Loucy (cell line): ENCODE measurements at regions not wholly inside any gene's neighbourhood (a gene's known extent, or its start where the extent isn't known, plus 50 kb on each side); places are given as distances from the start of the nearest gene placed in this dataset.
"Not testable (repeated sequence)": the region's sequence is repeated elsewhere in the genome, so short reads cannot be mapped to it uniquely, and the experiment has no call there.

Source experiments
- H2AFZ ChIP-seq: fragments of 200-600 bp; sonication (generic); 2 replicates; pipeline ENCODE4 v1.6.0; 2016; ENCODE audit warnings: antibody characterized with exemption, mild to moderate bottlenecking, low read length, moderate library complexity
- H3F3A ChIP-seq: fragments of 200-600 bp; 2 replicates; pipeline ENCODE4 v1.6.0; 2016; ENCODE audit warnings: antibody characterized with exemption, low read depth, mild to moderate bottlenecking
- H3K27me3 ChIP-seq: fragments of 200-600 bp; sonication (generic); 2 replicates; pipeline ENCODE4 v1.6.1; 2014; ENCODE audit warnings: low read length, mild to moderate bottlenecking; ENCODE audit not compliant: insufficient read depth, poor library complexity, severe bottlenecking
- H3K36me3 ChIP-seq: fragments of 200-600 bp; sonication (generic); 2 replicates; pipeline ENCODE4 v1.6.1; 2016; ENCODE audit warnings: low read length; ENCODE audit not compliant: insufficient read depth
- H3K4me1 ChIP-seq: fragments of 200-600 bp; sonication (generic); 2 replicates; pipeline ENCODE4 v1.5.1; 2014; ENCODE audit warnings: low read length, mild to moderate bottlenecking; ENCODE audit not compliant: insufficient read depth, poor library complexity, severe bottlenecking
- H3K4me2 ChIP-seq: fragments of 200-600 bp; sonication (generic); 2 replicates; pipeline ENCODE4 v1.6.0; 2014; ENCODE audit warnings: antibody characterized with exemption, low read length, low read depth, mild to moderate bottlenecking; ENCODE audit not compliant: poor library complexity, severe bottlenecking
- H3K4me3 ChIP-seq: fragments of 200-600 bp; sonication (generic); 2 replicates; pipeline ENCODE4 v1.5.1; 2014; ENCODE audit warnings: low read length, mild to moderate bottlenecking, mixed read lengths; ENCODE audit not compliant: poor library complexity, severe bottlenecking
- H3K79me2 ChIP-seq: fragments of 200-600 bp; sonication (generic); 2 replicates; pipeline ENCODE4 v1.6.1; 2014; ENCODE audit warnings: low read length; ENCODE audit not compliant: insufficient read depth
- H3K9ac ChIP-seq: fragments of 200-600 bp; sonication (generic); 2 replicates; pipeline ENCODE4 v1.6.0; 2014; ENCODE audit warnings: mild to moderate bottlenecking, low read depth, low read length, moderate library complexity; ENCODE audit not compliant: poor library complexity, severe bottlenecking
- H3K9me2 ChIP-seq: fragments of 200-600 bp; sonication (generic); replicated peaks from 2 replicates; pipeline ENCODE4 v1.6.1; 2016; ENCODE audit warnings: low read depth, low read length, mixed read lengths
- H3K9me3 ChIP-seq: fragments of 200-600 bp; sonication (generic); 2 replicates; pipeline ENCODE4 v1.6.1; 2014; ENCODE audit warnings: mild to moderate bottlenecking, antibody characterized with exemption, low read length, low read depth; ENCODE audit not compliant: insufficient read depth
- H4K20me1 ChIP-seq: fragments of 200-600 bp; sonication (generic); 2 replicates; pipeline ENCODE4 v1.6.0; 2014; ENCODE audit warnings: antibody characterized with exemption, low read length, mild to moderate bottlenecking; ENCODE audit not compliant: insufficient read depth, poor library complexity, severe bottlenecking
- CTCF ChIP-seq: fragments of 200-600 bp; sonication (generic); conservative IDR thresholded peaks from 2 replicates; pipeline ENCODE4 v1.5.1; 2014; ENCODE audit warnings: mild to moderate bottlenecking, antibody characterized with exemption, low read length
- EZH2phosphoT487 ChIP-seq: fragments of 200-600 bp; IDR thresholded peaks from 2 replicates; pipeline ENCODE4 v1.6.1; 2018; ENCODE audit warnings: antibody characterized with exemption, mild to moderate bottlenecking, moderate library complexity, borderline replicate concordance

GRCh38 chr4:13998850-13999445, 371.4 kb upstream of the BOD1L1 start:
- no peaks in the 10 kb centered on the region for H3K36me3 ChIP-seq
- no peaks in the 10 kb centered on the region for H3K79me2 ChIP-seq
- no peak overlapping the region for H3K4me3 ChIP-seq
- H3K9me2 ChIP-seq, result no peaks in the 10 kb centered on the region
- TF ChIP-seq EZH2phosphoT487 (no peak), CTCF (no peak)
- H3K9me3 ChIP-seq, result peaks cover 22% of the 10 kb centered on the region; the same call in 1 of the 2 replicates
- H3K9ac ChIP-seq, result no peak overlapping the region
- no peaks in the 10 kb centered on the region for H3K4me1 ChIP-seq
- H3K4me2 ChIP-seq, result no peak overlapping the region
- H3F3A ChIP-seq, result no peaks in the 10 kb centered on the region
- no peak overlapping the region for H2AFZ ChIP-seq
- H4K20me1 ChIP-seq, result no peaks in the 10 kb centered on the region
- H3K27me3 ChIP-seq, result no peaks in the 10 kb centered on the region

GRCh38 chr4:14000091-14000814, 372.7 kb upstream of the BOD1L1 start:
- Histone ChIP-seq H3K4me3 (no peak overlapping the region), H3K27me3 (no peaks in the 10 kb centered on the region), H3K79me2 (no peaks in the 10 kb centered on the region), H3K9me3 (peaks cover 27% of the 10 kb centered on the region; the same call in 1 of the 2 replicates), H3K9ac (no peak overlapping the region), H4K20me1 (no peaks in the 10 kb centered on the region), H3K9me2 (no peaks in the 10 kb centered on the region), H2AFZ (no peak overlapping the region), H3K4me2 (no peak overlapping the region), H3K36me3 (no peaks in the 10 kb centered on the region), H3K4me1 (no peaks in the 10 kb centered on the region), H3F3A (no peaks in the 10 kb centered on the region)
- TF ChIP-seq EZH2phosphoT487 (no peak), CTCF (no peak)

GRCh38 chr4:14002331-14002730, 374.8 kb upstream of the BOD1L1 start:
- not testable (repeated sequence) for H3F3A ChIP-seq, H3K36me3 ChIP-seq, H4K20me1 ChIP-seq, H3K4me3 ChIP-seq, H2AFZ ChIP-seq, H3K4me1 ChIP-seq, H3K27me3 ChIP-seq, H3K79me2 ChIP-seq, H3K9me2 ChIP-seq, H3K9ac ChIP-seq, H3K4me2 ChIP-seq
- peaks cover 27% of the 10 kb centered on the region; the same call in 1 of the 2 replicates for H3K9me3 ChIP-seq

- no peaks in the 10 kb centered on the region for H3K79me2 ChIP-seq
- no peak overlapping the region for H2AFZ ChIP-seq
- H3F3A ChIP-seq, result no peaks in the 10 kb centered on the region
- H3K36me3 ChIP-seq, result no peaks in the 10 kb centered on the region
- 0 out of 2 replicates have a peak, but pooled peaks cover 5% of the 10 kb centered on the region for H3K9me3 ChIP-seq
- H4K20me1 ChIP-seq, result no peaks in the 10 kb centered on the region
- peaks cover 4% of the 10 kb centered on the region for H3K4me1 ChIP-seq
- no peak overlapping the region for H3K4me3 ChIP-seq
- TF ChIP-seq EZH2phosphoT487, result no peak
- TF ChIP-seq CTCF, result no peak
- H3K27me3 ChIP-seq, result no peaks in the 10 kb centered on the region
- no peaks in the 10 kb centered on the region for H3K9me2 ChIP-seq
- H3K9ac ChIP-seq, result no peak overlapping the region
- H3K4me2 ChIP-seq, result no peak overlapping the region
These were observed 381.0 kb upstream of the BOD1L1 start for GRCh38 chr4:14008494-14008893.
